ENCODE measurements at regions not wholly inside any gene's neighbourhood (a gene's known extent, or its start where the extent isn't known, plus 50 kb on each side); places are given as distances from the start of the nearest gene placed in this dataset.

DNA sequence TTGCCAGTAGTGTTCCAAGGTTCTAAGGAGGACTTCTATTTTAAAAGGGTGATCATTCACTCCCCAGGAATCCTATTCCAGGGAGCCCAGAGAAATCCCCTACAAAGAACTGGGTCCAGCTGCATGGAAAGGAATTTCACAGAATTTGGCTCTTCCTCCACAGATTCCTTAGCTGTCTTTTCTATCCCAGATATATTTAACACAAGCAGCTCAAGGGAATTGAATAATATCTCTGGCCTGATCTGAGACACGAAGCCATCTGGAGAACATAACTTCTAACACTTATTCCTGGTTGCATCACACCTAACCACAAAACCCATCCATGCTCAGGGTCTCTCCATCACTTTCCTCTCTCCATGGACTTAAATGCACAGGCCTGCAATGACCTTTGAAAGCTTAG lies 306.7 kb upstream of the ACVR2A start:
- no peak for DNase-seq
- no peaks in the 10 kb centered on the region for H3K27me3 ChIP-seq
- H3K4me3 ChIP-seq, result no peak overlapping the region
- H3K9me3 ChIP-seq, result no peaks in the 10 kb centered on the region
- no peaks in the 10 kb centered on the region for H3K4me1 ChIP-seq
- H3K27ac ChIP-seq, result no peak overlapping the region
- TF ChIP-seq POLR2A (IDR thresholded peaks at IDR 0.05) (no peak), CTCF (IDR thresholded peaks at IDR 0.05) (no peak)
- H3K36me3 ChIP-seq, result no peaks in the 10 kb centered on the region

GRCh38 chr2:147531269-147531668 lies 313.6 kb upstream of the ACVR2A start:
- H3K36me3 ChIP-seq, result no peaks in the 10 kb centered on the region
- no peak for TF ChIP-seq POLR2A (IDR thresholded peaks at IDR 0.05)
- no peak for TF ChIP-seq CTCF (IDR thresholded peaks at IDR 0.05)
- no peaks in the 10 kb centered on the region for H3K9me3 ChIP-seq
- no peaks in the 10 kb centered on the region for H3K4me1 ChIP-seq
- H3K27ac ChIP-seq, result no peak overlapping the region
- no peak for DNase-seq
- H3K4me3 ChIP-seq, result no peak overlapping the region
- no peaks in the 10 kb centered on the region for H3K27me3 ChIP-seq

GRCh38 chr2:147530033-147530432 lies 314.8 kb upstream of the ACVR2A start:
- H3K9me3 ChIP-seq, result no peaks in the 10 kb centered on the region
- H3K27me3 ChIP-seq, result no peaks in the 10 kb centered on the region
- no peaks in the 10 kb centered on the region for H3K36me3 ChIP-seq
- no peak for DNase-seq
- no peaks in the 10 kb centered on the region for H3K4me1 ChIP-seq
- TF ChIP-seq POLR2A (IDR thresholded peaks at IDR 0.05) (no peak), CTCF (IDR thresholded peaks at IDR 0.05) (no peak)
- no peak overlapping the region for H3K27ac ChIP-seq
- no peak overlapping the region for H3K4me3 ChIP-seq

GRCh38 chr2:147525819-147526489 lies 318.9 kb upstream of the ACVR2A start:
- Histone ChIP-seq H3K36me3 (no peaks in the 10 kb centered on the region), H3K27me3 (no peaks in the 10 kb centered on the region), H3K27ac (no peak overlapping the region), H3K4me3 (no peak overlapping the region), H3K4me1 (no peaks in the 10 kb centered on the region), H3K9me3 (no peaks in the 10 kb centered on the region)
- no peak for DNase-seq
- TF ChIP-seq POLR2A (IDR thresholded peaks at IDR 0.05) (no peak), CTCF (IDR thresholded peaks at IDR 0.05) (no peak)

GRCh38 chr2:147524912-147525311 lies 319.9 kb upstream of the ACVR2A start:
- Histone ChIP-seq H3K9me3 (no peaks in the 10 kb centered on the region), H3K36me3 (no peaks in the 10 kb centered on the region), H3K27ac (no peak overlapping the region), H3K4me3 (no peak overlapping the region), H3K4me1 (no peaks in the 10 kb centered on the region), H3K27me3 (no peaks in the 10 kb centered on the region)
- no peak for TF ChIP-seq POLR2A (IDR thresholded peaks at IDR 0.05)
- no peak for TF ChIP-seq CTCF (IDR thresholded peaks at IDR 0.05)
- DNase-seq, result no peak

GRCh38 chr2:147523415-147523814 lies 321.4 kb upstream of the ACVR2A start:
- H3K4me1 ChIP-seq, result no peaks in the 10 kb centered on the region
- no peaks in the 10 kb centered on the region for H3K36me3 ChIP-seq
- no peak for TF ChIP-seq POLR2A (IDR thresholded peaks at IDR 0.05)
- TF ChIP-seq CTCF (IDR thresholded peaks at IDR 0.05), result no peak
- H3K27ac ChIP-seq, result no peak overlapping the region
- no peak overlapping the region for H3K4me3 ChIP-seq
- no peaks in the 10 kb centered on the region for H3K27me3 ChIP-seq
- no peak for DNase-seq
- no peaks in the 10 kb centered on the region for H3K9me3 ChIP-seq

Data from Peyer's patch (tissue), 4 donors.